ENCODE measurements at regions not wholly inside any gene's neighbourhood (a gene's known extent, or its start where the extent isn't known, plus 50 kb on each side); places are given as distances from the start of the nearest gene placed in this dataset.

GRCh38 chr20:22350624-22351023, 233.7 kb downstream of the FOXA2 start:
- Histone ChIP-seq H4K91ac (replicated peaks; ENCODE audit: insufficient read length, low read length) (no peak overlapping the region), H3K79me2 (ENCODE audit: control insufficient read depth in 1 of 2, insufficient read depth in 2 of 2, low read length in 2 of 2) (no peaks in the 10 kb centered on the region), H2BK120ac (replicated peaks; ENCODE audit: low read depth, low read length) (no peak overlapping the region), H3K9ac (replicated peaks in 1 of 4; ENCODE audit: extremely low read depth in 1 of 4, low read depth in 3 of 4, low read length in 3 of 4) (no peak overlapping the region), H3K27me3 (replicated peaks in 1 of 4; ENCODE audit: control insufficient read depth in 3 of 4, extremely low read depth in 1 of 4, insufficient read depth in 3 of 4, low read length in 3 of 4) (no peaks in the 10 kb centered on the region; a peak in 2 of 7 replicates), H4K20me1 (replicated peaks in 1 of 2; ENCODE audit: control insufficient read depth in 1 of 2, insufficient read depth in 2 of 2, low read length in 2 of 2) (no peaks in the 10 kb centered on the region), H3K4me2 (ENCODE audit: insufficient read depth in 1 of 2, low read depth in 2 of 2, low read length in 2 of 2) (no peak overlapping the region), H4K5ac (ENCODE audit: insufficient read length, low read depth, low read length) (no peak overlapping the region), H2BK20ac (ENCODE audit: low read length) (no peak overlapping the region), H2AFZ (ENCODE audit: low read length) (no peak overlapping the region), H3K36me3 (ENCODE audit: control insufficient read depth in 2 of 4, insufficient read depth in 4 of 4, low read length in 3 of 4) (no peaks in the 10 kb centered on the region), H3K4me3 (ENCODE audit: extremely low read depth in 1 of 4, insufficient read depth in 2 of 4, low read depth in 3 of 4, low read length in 4 of 4) (no peak overlapping the region), H3K4ac (replicated peaks; ENCODE audit: insufficient read length, low read depth, low read length) (no peak overlapping the region), H3K23me2 (ENCODE audit: low read depth, low read length) (no peaks in the 10 kb centered on the region), H3K27ac (ENCODE audit: low read depth, low read length) (no peak overlapping the region), H4K8ac (ENCODE audit: extremely low read depth, insufficient read depth, low read length) (no peak overlapping the region), H2BK12ac (ENCODE audit: low read depth, low read length) (no peak overlapping the region), H3K18ac (ENCODE audit: extremely low read depth, low read length) (no peak overlapping the region), H2AK5ac (ENCODE audit: low read depth, low read length) (no peak overlapping the region), H3K56ac (replicated peaks; ENCODE audit: insufficient read length, low read depth, low read length) (no peak overlapping the region), H3K9me3 (ENCODE audit: insufficient read depth in 2 of 2, low read depth in 1 of 2, low read length in 1 of 2) (no peaks in the 10 kb centered on the region), H2BK5ac (ENCODE audit: low read depth, low read length) (no peak overlapping the region), H3K79me1 (ENCODE audit: low read depth, low read length) (no peaks in the 10 kb centered on the region), H3K14ac (ENCODE audit: insufficient read length) (no peak overlapping the region), H3K23ac (ENCODE audit: insufficient read length) (no peak overlapping the region), H2BK15ac (ENCODE audit: low read length) (no peak overlapping the region), H3K4me1 (replicated peaks in 1 of 4; ENCODE audit: control insufficient read depth in 3 of 4, insufficient read depth in 4 of 4, low read length in 3 of 4) (no peaks in the 10 kb centered on the region)
- WGBS, 2 experiments (ENCODE audit: extremely low coverage in 1 of 2, insufficient coverage in 1 of 2, insufficient read length in 1 of 2, insufficient replicate concordance in 2 of 2, low coverage in 1 of 2, low lambda C conversion rate in 2 of 2, missing lambda C conversion rate in 1 of 2): 92% methylated on average over 4 of the region's 4 CpGs; no CpG with 5 or more reads in 1 of the 2 experiments
- ChIA-PET POLR2A (ENCODE audit: partially characterized antibody) (no interaction called here), CTCF (ENCODE audit: partially characterized antibody) (interaction anchor here (0.9 to 8.5 kb wide), 8 partner anchors 11 to 345 kb away, joined by 3 to 54 read pairs (median 4); no protein-coding TSS in a partner anchor)
- DNase-seq (ENCODE audit: low read depth in 1 of 2, low spot score in 2 of 2) (no peak), FAIRE-seq (no peak)
- TF ChIP-seq TAF7 (optimal IDR thresholded peaks at IDR 0.05; ENCODE audit: borderline replicate concordance, low read depth, low read length): no peak
- TF ChIP-seq RXRA (IDR thresholded peaks at IDR 0.05; ENCODE audit: insufficient read depth, low read depth, low read length): no peak
- no peak for TF ChIP-seq SAP30 (IDR thresholded peaks at IDR 0.05; ENCODE audit: insufficient read depth, insufficient replicate concordance, low read length)
- TF ChIP-seq GTF2F1 (IDR thresholded peaks at IDR 0.05; ENCODE audit: borderline replicate concordance, low read depth, low read length): no peak
- no peak for TF ChIP-seq ATF3 (IDR thresholded peaks at IDR 0.05; ENCODE audit: insufficient read depth, low read depth, low read length)
- TF ChIP-seq RAD21 (IDR thresholded peaks at IDR 0.05 in 1 of 2, conservative IDR thresholded peaks at IDR 0.05 in 1 of 2; ENCODE audit: low read depth in 2 of 2, low read length in 2 of 2): no peak

All from H1 (cell line).